Mesenchymal stem cell (in vitro differentiated cells and primary cell): ENCODE measurements at regions not wholly inside any gene's neighbourhood (a gene's known extent, or its start where the extent isn't known, plus 50 kb on each side); places are given as distances from the start of the nearest gene placed in this dataset.
A peak's percentile ranks its signal among the peaks of the same experiment; 100 is the strongest.

ENCODE experiments used
- DNase-seq: peaks from one replicate; pipeline ENCODE4 v3.0.0-alpha.2; 2013
- H2AFZ ChIP-seq: one replicate; pipeline ENCODE4 v1.6.1; 2013; ENCODE audit warnings: low read depth, mild to moderate bottlenecking, control low read depth, inconsistent platforms, low read length, moderate library complexity
- H2AK5ac ChIP-seq: 2 replicates; pipeline ENCODE4 v1.6.1; 2013; ENCODE audit warnings: low read length, moderate library complexity, mild to moderate bottlenecking, inconsistent platforms; ENCODE audit not compliant: severe bottlenecking
- H2BK120ac ChIP-seq: one replicate; pipeline ENCODE4 v1.6.1; 2013; ENCODE audit warnings: low read depth, mild to moderate bottlenecking, inconsistent platforms, low read length, moderate library complexity
- H2BK12ac ChIP-seq, 2 experiments: one replicate each; pipeline ENCODE4 v1.6.1; 2013; ENCODE audit warnings: inconsistent platforms in 2 of 2, low read length in 2 of 2, mild to moderate bottlenecking in 2 of 2, moderate library complexity in 2 of 2, control low read depth in 1 of 2
- H2BK15ac ChIP-seq: one replicate; pipeline ENCODE4 v1.6.1; 2013; ENCODE audit warnings: mild to moderate bottlenecking, low read depth, inconsistent platforms; ENCODE audit not compliant: poor library complexity, severe bottlenecking
- H2BK5ac ChIP-seq: 2 replicates; pipeline ENCODE4 v1.6.1; 2013; ENCODE audit warnings: low read depth, mild to moderate bottlenecking, low read length, control low read depth, inconsistent platforms; ENCODE audit not compliant: poor library complexity, severe bottlenecking
- H3K14ac ChIP-seq, 2 experiments: one replicate each; pipeline ENCODE4 v1.6.1; 2013; ENCODE audit warnings: inconsistent platforms in 2 of 2, low read length in 2 of 2, control low read depth in 1 of 2, mild to moderate bottlenecking in 1 of 2, moderate library complexity in 1 of 2
- H3K18ac ChIP-seq, 2 experiments: one replicate each; pipeline ENCODE4 v1.6.1; 2013; ENCODE audit warnings: inconsistent platforms in 2 of 2, low read length in 2 of 2, control low read depth in 1 of 2, low read depth in 1 of 2, mild to moderate bottlenecking in 1 of 2
- H3K23ac ChIP-seq, 2 experiments: one replicate each; pipeline ENCODE4 v1.6.1; 2013; ENCODE audit warnings: inconsistent platforms in 2 of 2, low read length in 2 of 2, mild to moderate bottlenecking in 2 of 2, moderate library complexity in 2 of 2, control low read depth in 1 of 2
- H3K27ac ChIP-seq: 2 replicates; pipeline ENCODE4 v1.5.1; 2013; ENCODE audit warnings: mild to moderate bottlenecking, moderate library complexity, low read length, control low read depth, inconsistent platforms; ENCODE audit not compliant: poor library complexity, severe bottlenecking
- H3K27me3 ChIP-seq, 2 experiments: 2 replicates each; pipeline versions ENCODE4 v1.6.1 to v1.7.0; 2013; ENCODE audit warnings: low read length in 2 of 2, mild to moderate bottlenecking in 2 of 2, moderate library complexity in 2 of 2, control low read depth in 1 of 2, inconsistent platforms in 1 of 2; ENCODE audit not compliant: control insufficient read depth in 1 of 2, insufficient read depth in 1 of 2
- H3K36me3 ChIP-seq, 2 experiments: 2 replicates each; pipeline versions ENCODE4 v1.6.1 to v1.7.0; 2013; ENCODE audit warnings: low read length in 2 of 2, control low read depth in 1 of 2, inconsistent platforms in 1 of 2, low read depth in 1 of 2, mild to moderate bottlenecking in 1 of 2; ENCODE audit not compliant: insufficient read depth in 2 of 2, control insufficient read depth in 1 of 2
- H3K4ac ChIP-seq, 2 experiments: one replicate each; pipeline ENCODE4 v1.6.1; 2013; ENCODE audit warnings: inconsistent platforms in 2 of 2, low read length in 2 of 2, mild to moderate bottlenecking in 2 of 2, moderate library complexity in 2 of 2, control low read depth in 1 of 2, low read depth in 1 of 2
- H3K4me1 ChIP-seq: 2 replicates; pipeline ENCODE4 v1.6.1; 2013; ENCODE audit warnings: low read depth, low read length, control low read depth; ENCODE audit not compliant: control insufficient read depth, insufficient read depth
- H3K4me2 ChIP-seq: 2 replicates; pipeline ENCODE4 v1.6.1; 2013; ENCODE audit warnings: low read length, mild to moderate bottlenecking, inconsistent platforms; ENCODE audit not compliant: poor library complexity, severe bottlenecking
- H3K4me3 ChIP-seq, 2 experiments: 2 replicates each; pipeline versions ENCODE4 v1.5.1 to v1.7.0; 2013; ENCODE audit warnings: low read length in 2 of 2, mild to moderate bottlenecking in 2 of 2, control low read depth in 1 of 2, low read depth in 1 of 2; ENCODE audit not compliant: insufficient read depth in 1 of 2
- H3K79me1 ChIP-seq: replicated peaks from 2 replicates; pipeline ENCODE4 v1.6.1; 2013; ENCODE audit warnings: mild to moderate bottlenecking, control low read depth, low read length, inconsistent platforms; ENCODE audit not compliant: poor library complexity, severe bottlenecking
- H3K9ac ChIP-seq: 2 replicates; pipeline ENCODE4 v1.7.0; 2013; ENCODE audit warnings: mild to moderate bottlenecking, low read length, moderate library complexity
- H3K9me3 ChIP-seq: 2 replicates; pipeline ENCODE4 v1.7.0; 2013; ENCODE audit warnings: mild to moderate bottlenecking, low read length; ENCODE audit not compliant: control insufficient read depth
- H4K8ac ChIP-seq: one replicate; pipeline ENCODE4 v1.6.1; 2013; ENCODE audit warnings: inconsistent platforms, mild to moderate bottlenecking, low read length, moderate library complexity
- H4K91ac ChIP-seq: one replicate; pipeline ENCODE4 v1.6.1; 2013; ENCODE audit warnings: mild to moderate bottlenecking, low read length, inconsistent platforms
- WGBS: methylation state at CpG from one replicate; pipeline ENCODE4 v1.1.7; 2013; ENCODE audit warnings: mixed read lengths; 5-methylcytosine and 5-hydroxymethylcytosine counted together

DNA sequence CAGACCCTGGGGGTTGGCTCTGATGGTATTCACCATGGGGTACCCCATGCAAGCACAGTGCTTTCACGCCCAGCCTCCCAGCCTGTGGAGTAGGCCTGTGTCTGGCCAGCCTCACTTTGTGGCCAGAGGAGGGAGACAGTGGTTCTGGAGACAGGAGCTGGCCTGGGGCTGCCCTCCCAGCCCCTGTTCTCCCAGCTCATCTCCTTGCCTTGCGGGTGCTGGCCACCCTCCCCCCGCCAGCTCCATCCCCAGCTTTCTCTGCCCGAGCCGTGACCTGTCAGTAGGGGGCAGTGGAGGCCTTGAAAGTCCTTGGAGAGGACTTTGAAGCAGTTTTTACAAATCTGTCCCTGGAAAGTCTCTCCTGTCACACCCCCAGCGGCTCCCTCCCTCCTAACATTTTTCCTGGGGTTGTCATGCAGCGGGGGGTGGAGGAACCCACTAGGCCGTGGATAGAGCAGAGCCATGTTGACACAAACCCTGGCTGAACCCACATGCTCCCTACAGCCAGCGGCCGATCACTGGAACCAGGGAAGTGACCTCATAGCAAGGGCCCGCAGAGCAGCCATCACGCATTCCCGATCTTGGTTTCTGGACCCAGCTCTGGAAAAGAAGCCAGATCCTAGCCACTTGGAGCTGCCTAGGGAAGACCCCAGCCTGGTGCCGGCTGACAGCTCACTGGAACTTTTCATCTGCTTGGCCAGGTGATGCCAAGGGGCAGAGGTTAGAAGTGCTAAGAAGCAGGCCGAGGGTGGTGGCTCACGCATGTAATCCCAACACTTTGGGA lies 289.4 kb downstream of the SEC14L1 start:
- H2AK5ac ChIP-seq: peak overlapping the region; percentile 37
- H2BK120ac ChIP-seq: peak overlapping the region; percentile 87
- peaks cover 18% of the 10 kb centered on the region for H3K79me1 ChIP-seq
- H3K4me2 ChIP-seq: no peak overlapping the region
- peak overlapping the region; percentile 82 for H3K9ac ChIP-seq
- H3K4ac ChIP-seq: no peak overlapping the region
- peak overlapping the region; percentile 66 for H3K27ac ChIP-seq
- H3K23ac ChIP-seq: no peak overlapping the region
- WGBS: 8% methylated on average over 14 of the region's 16 CpGs
- H2BK12ac ChIP-seq: peak overlapping the region; percentile 23 to 28
- no peak overlapping the region for H2AFZ ChIP-seq
- no peak overlapping the region for H3K4me3 ChIP-seq
- peak overlapping the region; percentile 57 for H2BK15ac ChIP-seq
- peaks cover 84% of the 10 kb centered on the region for H3K4me1 ChIP-seq
- no peaks in the 10 kb centered on the region for H3K27me3 ChIP-seq
- H3K9me3 ChIP-seq: no peaks in the 10 kb centered on the region
- H3K18ac ChIP-seq: peak overlapping the region; percentile 82 to 86
- H4K91ac ChIP-seq: peak overlapping the region; percentile 83
- H4K8ac ChIP-seq: peak overlapping the region; percentile 70
- peak; percentile 100 for DNase-seq
- H3K36me3 ChIP-seq: peaks cover 8 to 31% of the 10 kb centered on the region in 2 experiments
- no peak overlapping the region for H3K14ac ChIP-seq
- no peak overlapping the region for H2BK5ac ChIP-seq

DNA sequence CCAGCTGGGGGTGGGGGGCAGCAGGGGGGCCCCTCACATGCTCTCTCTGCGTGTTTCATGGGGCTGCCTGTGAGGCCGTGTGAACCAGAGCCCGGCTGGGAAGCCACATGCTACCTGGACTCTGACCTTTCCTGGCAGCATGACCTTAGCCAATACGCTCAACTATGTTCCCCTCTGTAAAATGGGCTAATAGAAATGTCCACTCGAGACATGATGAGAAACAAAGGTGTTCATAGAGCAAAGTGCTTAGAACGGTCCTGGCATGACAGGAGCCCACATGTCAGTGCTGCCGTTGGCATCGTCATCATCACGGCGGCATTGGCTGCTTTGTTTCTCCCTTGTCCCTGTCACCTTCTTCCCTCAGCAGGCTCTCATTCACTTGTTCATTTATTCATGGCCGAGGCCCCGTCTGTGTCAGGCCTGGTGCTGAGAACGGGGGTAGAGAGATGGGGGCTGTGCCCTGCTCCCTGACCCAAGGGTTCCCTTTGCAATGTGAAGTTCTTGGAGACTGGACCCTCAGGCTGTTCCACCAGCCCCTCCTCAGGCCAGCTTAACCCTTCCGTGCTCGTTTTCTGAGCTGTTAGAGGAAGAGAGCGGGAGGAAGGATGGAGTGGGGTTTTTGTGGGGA lies 291.4 kb downstream of the SEC14L1 start:
- H2BK5ac ChIP-seq: no peak overlapping the region
- H3K4me2 ChIP-seq: no peak overlapping the region
- peak overlapping the region; percentile 33 for H4K8ac ChIP-seq
- H3K27me3 ChIP-seq: no peaks in the 10 kb centered on the region
- H2BK12ac ChIP-seq: peak overlapping the region; percentile 42 to 48
- H3K79me1 ChIP-seq: peaks cover 25% of the 10 kb centered on the region
- peak overlapping the region; percentile 41 to 95 for H3K18ac ChIP-seq
- H3K4me3 ChIP-seq: no peak overlapping the region
- no peak for DNase-seq
- WGBS: 80% methylated on average over 15 of the region's 16 CpGs
- H3K9me3 ChIP-seq: no peaks in the 10 kb centered on the region
- peak overlapping the region in 1 of 2 experiments; percentile 3 for H3K14ac ChIP-seq
- H2BK120ac ChIP-seq: no peak overlapping the region
- H3K27ac ChIP-seq: no peak overlapping the region
- H4K91ac ChIP-seq: no peak overlapping the region
- no peak overlapping the region for H3K23ac ChIP-seq
- peaks cover 85% of the 10 kb centered on the region for H3K4me1 ChIP-seq
- peaks cover 12 to 30% of the 10 kb centered on the region in 2 experiments for H3K36me3 ChIP-seq
- no peak overlapping the region for H2AFZ ChIP-seq
- no peak overlapping the region for H2BK15ac ChIP-seq
- H3K9ac ChIP-seq: no peak overlapping the region
- no peak overlapping the region for H2AK5ac ChIP-seq
- peak overlapping the region; percentile 5 to 56 for H3K4ac ChIP-seq

DNA sequence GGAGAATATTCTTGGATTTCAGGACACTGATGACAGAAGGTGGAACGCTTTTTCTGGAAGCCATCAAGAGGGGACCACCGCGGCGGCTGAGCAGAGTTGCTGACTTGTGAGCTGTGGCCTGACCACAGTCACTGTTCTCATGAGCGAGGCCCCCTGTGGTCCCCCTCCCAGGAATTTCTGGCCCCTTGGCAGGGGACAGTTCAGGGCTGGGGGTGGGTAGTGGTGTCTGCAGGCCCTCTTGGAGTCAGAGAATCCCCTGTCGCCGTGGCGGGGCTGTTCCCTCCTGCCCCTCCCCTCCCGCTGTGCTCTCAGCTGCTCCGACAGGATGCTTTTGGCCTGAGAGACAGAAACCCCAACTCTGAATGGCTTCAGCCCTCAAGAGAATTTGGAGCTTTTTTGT lies 292.0 kb downstream of the SEC14L1 start:
- H2BK5ac ChIP-seq: no peak overlapping the region
- H3K14ac ChIP-seq: peak overlapping the region in 1 of 2 experiments; percentile 66
- H2AK5ac ChIP-seq: peak overlapping the region; percentile 10
- H3K9me3 ChIP-seq: no peaks in the 10 kb centered on the region
- H2BK15ac ChIP-seq: peak overlapping the region; percentile 50
- whole genome bisulfite sequencing: 27% methylated on average over 9 of the region's 10 CpGs
- DNase-seq: no peak
- H3K27me3 ChIP-seq: no peaks in the 10 kb centered on the region
- H3K4me1 ChIP-seq: peaks cover 85% of the 10 kb centered on the region
- H2BK12ac ChIP-seq: peak overlapping the region in 1 of 2 experiments; percentile 31
- no peak overlapping the region for H3K23ac ChIP-seq
- peak overlapping the region; percentile 40 for H4K91ac ChIP-seq
- H3K18ac ChIP-seq: peak overlapping the region; percentile 40 to 95
- H3K27ac ChIP-seq: no peak overlapping the region
- peak overlapping the region in 1 of 2 experiments; percentile 59 for H3K4ac ChIP-seq
- H3K79me1 ChIP-seq: peaks cover 25% of the 10 kb centered on the region
- H2BK120ac ChIP-seq: peak overlapping the region; percentile 36
- peak overlapping the region; percentile 31 for H3K9ac ChIP-seq
- H3K4me3 ChIP-seq: no peak overlapping the region
- peaks cover 12 to 31% of the 10 kb centered on the region in 2 experiments for H3K36me3 ChIP-seq
- no peak overlapping the region for H3K4me2 ChIP-seq
- H4K8ac ChIP-seq: peak overlapping the region; percentile 79
- no peak overlapping the region for H2AFZ ChIP-seq
